Forelimb muscle (tissue), 1 donor: ENCODE measurements at regions not wholly inside any gene's neighbourhood (a gene's known extent, or its start where the extent isn't known, plus 50 kb on each side); places are given as distances from the start of the nearest gene placed in this dataset.

ENCODE experiments used
- DNase-seq: peaks from one replicate; pipeline ENCODE4 v3.0.0-alpha.2; 2013; ENCODE audit warnings: low read depth

DNA sequence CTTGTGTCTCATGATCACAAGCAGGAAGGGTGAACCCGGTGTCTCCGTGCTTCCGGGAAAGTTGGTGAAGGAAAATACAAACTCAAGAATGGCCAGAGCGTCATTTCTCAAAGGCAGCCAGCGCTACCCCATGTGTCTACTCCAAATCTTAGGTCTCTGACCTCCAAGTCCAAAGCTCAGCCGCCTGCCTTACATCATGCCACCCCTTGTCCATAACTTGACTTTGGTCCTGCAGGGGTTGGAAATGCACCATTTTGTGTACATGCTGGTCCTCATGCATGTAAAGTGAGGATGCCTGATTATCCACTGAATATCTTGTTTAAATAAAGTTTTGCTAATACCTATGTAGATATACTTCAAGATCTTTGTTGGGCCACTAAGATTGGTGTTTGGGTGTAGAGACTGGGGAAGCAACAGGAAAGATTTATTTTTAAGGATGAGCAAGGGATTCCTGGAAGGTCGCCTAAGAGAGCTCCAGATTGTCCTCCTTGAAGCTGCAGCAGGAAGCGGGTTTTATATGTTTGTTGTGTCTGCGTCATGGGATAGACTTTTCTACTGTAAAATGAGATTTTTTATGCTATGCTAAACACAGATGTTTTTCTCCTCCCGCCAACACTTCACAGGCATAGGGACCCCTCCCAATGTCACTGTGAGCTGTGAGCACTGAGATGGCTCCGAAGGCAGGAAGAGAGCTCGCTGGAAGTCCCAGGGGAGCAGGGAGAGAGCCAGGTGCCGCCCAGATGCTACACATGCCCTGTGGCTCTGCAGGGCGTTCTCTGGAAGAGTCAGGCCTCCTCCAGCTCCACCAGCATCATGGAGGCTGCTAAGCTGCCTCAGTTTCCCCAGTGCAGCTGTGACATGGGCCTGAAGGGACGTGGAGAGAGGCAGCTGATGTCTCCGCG is 176.2 kb upstream of the HDAC4 start:
- no peak for DNase-seq

DNA sequence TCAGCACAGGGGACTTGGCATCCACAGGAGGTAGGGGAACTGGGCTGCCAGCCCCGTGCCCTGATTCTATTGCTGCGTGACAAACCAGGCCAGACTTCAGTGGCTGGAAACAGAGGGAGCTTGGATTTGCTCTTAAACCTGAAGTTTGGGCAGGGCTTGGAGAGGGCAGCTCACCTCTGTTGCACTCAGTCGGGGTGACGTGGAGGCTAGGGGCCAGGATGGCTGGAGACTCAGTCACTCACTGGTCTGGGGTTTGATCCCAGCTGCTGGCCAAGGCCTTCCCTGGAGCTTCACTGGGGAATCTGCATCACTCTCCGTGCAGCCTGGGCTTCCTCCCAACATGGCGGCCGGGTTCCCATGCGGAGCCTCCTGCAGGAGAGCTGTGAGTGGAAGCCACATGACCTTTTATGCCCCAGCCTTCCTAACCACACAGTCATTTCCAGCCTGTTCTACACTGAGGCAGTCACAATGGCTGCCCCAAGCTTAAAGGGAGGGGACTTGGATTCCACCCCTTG is 175.2 kb upstream of the HDAC4 start:
- no peak for DNase-seq

DNA sequence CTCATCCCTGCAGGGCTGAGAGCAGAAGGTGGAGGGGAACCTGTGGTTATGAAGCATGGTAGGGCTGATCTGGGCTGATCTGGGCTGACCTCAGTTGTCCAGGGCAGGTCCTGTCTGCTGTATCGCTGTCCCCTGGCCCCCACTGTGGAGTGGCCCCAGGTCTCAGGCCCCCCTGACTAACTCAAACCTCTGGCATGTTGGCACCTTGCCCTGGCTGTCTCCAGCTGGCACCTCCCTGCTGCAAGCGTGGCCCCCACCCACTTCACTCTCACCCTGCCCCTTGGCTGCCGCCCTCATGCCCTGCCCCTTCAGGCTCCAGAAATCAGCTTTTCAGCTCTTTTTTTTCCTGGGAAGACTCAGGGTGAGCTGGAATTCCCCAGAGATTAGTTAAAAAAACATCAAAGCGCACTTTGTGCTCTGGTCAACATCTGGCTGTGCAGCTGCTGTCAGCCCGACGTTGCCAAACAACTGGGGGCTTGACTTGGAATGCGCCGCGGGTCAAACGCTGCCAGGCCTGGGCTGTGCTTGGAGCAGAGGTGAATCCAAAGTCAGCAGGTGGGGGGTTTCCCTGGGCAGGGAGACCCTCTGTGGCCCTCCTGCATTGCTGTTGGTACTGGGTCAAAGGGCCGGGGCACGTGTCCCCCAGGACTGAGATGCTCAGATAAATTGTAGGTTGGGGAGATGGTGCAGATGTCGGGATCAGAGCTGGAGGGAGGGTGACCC is 173.8 kb upstream of the HDAC4 start:
- no peak for DNase-seq

DNA sequence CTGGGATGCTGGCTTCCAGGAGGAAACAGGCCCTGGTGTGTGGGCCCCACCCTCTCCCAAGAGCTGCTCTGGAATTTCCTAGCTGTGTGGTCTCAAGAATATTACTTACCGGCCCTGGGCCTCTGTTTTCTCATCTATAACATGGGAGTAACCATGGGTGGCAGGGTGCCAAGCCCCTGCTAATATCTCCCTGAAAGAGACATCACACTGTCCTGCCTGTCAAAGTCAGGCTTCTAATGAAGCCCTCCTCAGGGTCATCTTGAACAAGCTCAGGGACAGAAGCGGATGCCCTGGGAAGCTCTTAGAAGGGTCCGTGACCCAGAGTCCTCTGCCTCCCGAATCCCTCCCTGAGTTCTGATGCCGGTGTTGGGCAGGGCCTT is 173.2 kb upstream of the HDAC4 start:
- no peak for DNase-seq

DNA sequence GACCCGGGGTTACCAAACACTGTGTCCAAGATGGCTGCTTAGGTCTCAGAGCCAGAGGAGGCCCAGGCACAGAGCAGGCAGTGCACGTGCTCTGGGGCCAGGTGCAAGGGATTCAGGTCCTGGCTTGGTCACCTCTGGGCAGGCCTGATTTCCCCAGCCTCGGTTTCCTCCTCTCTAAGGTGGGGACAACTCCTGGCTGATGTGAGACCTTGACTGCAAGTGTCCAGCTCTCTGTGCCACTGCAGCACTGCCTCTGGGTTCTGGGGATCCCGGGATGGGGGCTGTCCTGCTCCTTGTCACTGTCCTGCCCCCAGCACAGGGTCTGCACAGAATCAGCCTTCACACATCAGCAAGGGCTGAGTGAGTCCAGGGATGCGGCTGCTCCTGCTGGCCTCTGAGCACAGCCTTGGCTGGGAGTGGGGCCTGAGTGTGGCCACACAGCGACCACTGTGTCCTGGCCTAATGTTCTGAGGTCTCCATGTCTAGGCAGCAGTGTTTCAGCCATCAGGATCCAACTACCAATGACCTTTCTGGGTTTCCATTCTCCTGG is 170.2 kb upstream of the HDAC4 start:
- DNase-seq = no peak

DNA sequence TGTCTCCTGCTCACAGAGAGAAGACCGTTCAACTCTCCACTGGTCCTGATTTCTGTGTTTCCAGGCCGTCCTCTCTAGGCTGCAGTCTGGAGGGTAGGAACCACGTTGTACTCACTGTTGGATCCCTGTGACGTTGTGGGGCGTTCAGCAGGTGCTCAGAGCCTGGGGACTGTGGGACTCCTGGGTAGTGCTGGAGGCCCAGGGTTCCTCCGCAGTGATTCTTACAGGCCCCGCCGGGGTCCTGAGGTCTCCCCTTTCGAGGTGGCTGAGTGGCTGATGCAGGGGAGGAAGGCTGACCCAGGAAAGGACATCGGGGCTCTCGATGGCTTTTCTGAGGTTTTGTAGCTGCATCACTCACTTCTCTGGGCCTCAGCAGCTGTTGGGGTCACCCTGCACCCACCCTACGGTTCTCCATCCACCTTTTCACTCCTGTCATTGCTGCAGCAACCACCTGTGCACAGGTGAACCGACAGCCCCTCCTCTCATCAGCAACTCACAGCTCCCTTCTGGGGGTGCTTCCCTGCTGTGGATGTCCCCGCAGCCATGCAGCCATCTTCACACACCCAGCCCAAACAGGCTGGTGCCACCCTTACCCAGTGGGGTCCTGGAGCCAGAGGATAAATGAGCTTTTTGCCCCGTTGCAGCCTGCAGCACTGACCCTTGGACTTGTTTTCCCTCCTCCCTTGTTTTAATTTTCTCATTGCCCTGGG is 169.6 kb upstream of the HDAC4 start:
- DNase-seq = no peak

DNA sequence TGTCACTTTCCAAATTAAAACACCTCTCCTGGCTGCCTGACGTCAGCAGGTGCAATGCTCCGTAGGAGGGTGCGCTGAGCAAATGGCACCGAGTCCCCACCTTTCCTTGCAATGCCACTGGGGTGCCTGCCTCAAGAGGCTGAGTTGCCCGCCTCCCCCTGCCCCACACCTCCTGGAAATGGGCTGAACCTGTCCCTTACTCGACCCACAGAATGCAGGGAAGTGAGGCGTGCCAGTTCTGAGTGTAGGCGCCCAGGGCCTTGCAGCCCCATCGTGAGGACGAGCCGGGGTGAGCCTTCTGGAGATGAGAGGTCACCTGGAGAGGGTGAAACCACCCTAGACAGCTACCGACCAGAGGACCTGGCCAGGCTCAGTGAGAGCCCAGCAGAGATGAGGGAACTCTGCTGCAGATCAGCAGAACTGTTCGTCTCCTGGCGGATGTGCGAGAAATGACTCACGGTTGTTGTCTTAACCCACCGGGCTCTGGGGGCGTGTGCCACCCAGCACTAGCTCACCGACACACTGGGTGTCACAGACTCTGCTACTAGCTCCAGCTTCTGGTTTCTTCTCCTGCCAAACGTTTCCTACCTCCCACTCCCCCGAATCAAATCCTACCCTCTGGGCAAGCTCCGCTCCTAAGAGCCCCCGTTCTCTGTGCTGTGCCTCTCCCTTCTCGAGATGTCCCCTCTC is 168.7 kb upstream of the HDAC4 start:
- no peak for DNase-seq

DNA sequence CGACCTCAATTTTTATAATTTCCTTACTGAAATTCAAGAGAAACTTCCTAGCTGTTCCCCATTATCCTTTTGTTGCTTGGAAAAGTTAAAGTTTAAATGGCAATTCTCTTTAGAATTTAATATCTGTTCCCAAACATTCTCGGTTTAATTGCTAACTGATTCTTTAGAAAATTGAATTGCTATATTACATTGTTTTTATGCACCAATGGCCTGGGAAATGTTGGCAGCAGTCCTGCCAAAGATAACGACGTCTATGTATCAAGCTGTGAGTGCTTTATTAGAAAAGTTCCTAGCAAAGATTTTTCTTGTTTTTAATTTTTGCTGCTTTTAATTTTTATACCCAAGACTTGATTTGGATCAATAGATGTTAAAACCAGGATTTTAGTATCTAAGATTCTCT is 167.8 kb upstream of the HDAC4 start:
- no peak for DNase-seq

DNA sequence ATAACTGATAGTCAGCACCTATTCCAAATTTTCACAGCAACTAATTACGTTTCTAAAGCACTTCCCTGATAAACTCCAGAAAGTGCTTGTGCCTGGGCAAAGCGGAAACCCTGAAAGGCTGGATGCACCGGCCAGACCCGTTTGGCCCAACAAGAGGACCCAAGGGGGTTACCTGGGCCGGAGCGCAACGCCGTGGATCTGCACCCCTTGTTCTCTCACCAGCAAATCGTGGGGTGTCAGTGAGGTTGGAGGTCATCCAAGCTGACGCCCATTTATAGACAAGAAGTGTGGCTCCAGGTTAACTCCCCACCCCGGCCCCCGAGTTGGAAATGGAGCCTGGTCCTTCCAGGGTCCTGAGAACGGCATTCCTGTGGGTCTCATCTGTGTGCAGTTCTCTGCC is 167.0 kb upstream of the HDAC4 start:
- DNase-seq = no peak

DNA sequence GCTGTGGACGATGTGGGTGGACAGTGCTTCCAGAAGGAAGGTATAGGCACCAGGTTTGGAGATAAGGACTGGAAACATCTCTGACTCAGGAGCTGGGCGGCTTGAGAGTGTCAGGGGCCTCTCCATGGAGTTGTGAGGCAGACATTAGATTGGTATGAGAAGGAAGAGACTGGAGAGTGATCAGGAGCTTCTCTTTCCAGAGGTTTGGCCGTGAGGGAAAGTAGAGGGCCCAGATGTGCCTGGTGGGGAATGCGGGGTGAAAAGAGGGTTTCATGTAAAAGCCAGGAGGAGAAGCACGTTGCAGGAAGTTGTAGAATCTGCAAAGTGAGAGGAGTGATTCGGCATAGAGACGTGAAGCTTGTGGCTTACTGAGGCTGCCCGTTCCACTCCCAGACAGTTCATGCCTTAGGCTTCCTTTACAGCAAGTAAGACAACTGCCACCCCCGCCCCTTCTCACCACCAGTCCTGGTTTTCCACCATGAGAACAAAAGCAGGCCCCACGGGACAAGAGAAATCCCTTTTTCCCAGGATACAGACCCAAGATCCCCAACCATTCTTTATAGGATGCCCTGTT is 166.3 kb upstream of the HDAC4 start:
- no peak for DNase-seq

DNA sequence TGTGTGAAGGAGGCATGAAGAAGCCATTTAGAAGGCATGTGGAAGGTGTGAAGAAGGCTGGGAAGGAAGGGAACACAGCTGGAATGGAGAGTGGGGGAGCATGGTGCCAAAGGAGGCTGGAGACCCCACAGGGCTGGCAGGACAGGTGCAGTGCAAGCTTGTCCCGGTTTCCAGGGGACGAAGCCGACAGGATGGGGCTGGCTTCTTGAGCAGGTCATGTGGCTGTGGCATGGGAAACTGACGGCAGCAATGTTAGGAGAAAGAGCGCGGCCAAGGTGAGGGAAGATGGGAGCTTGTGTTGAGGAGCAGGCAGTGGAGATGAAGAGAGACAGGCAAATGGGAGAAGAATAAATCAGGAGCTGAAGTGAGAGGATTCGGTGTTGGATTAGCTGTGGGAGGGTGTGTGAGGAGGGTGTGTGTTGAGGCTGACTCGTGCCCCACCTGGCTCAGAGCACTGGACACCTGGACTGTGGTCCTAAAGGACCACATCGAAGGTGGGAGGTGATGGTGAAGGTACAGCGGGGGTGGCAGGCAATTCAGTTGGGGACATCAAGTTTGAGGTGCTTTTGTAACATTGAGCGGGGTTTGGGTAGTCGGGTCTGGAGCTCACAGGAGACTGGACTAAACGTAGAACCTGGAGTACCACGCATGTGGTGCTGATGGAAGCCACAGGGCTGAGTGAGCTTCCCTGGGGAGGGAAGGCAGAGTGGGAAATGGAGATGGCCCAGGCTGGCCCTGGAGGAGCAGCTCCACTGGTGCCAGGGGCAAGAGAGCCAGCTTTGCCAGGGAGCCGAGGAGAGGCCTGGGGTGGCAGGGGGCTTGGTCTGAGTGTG is 165.6 kb upstream of the HDAC4 start:
- no peak for DNase-seq

DNA sequence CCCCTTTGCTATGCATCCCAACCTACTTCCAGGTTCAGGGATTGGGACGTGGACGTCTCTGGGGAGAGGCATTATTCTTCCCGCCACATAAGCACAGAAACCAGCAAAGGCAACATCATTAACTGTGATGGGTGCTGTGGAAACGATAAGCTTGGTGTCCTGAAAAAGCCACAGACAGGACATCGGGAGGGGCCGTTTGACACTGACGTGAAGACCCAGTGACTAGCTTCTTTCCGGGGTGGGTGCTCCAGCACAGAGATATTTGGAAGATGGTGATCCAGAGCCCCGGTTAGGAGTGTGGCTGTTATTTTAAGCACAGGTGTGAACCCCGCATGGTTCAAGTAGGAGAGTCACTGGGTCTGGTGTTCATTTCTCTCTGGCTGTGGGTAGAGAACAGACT is 163.8 kb upstream of the HDAC4 start:
- no peak for DNase-seq

DNA sequence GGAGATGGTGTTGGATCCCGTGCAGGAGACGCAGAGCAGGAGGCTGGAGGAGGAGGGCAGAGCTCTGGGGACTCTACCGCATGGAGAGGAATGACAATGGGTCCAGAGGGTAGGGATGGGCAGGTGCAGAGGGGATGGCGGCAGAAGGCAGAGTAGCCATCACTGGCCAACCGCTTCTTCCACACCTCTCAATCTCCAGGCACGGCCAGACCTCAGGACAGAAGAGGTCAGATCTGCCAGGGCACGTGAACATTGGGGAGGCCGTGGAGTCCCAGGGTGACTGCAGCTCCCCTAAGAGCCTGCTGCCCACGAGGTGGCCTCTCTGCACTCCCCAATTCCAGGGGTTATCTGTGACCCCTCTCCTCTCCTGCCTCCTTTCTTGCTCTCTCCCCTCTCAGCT is 162.7 kb upstream of the HDAC4 start:
- no peak for DNase-seq

DNA sequence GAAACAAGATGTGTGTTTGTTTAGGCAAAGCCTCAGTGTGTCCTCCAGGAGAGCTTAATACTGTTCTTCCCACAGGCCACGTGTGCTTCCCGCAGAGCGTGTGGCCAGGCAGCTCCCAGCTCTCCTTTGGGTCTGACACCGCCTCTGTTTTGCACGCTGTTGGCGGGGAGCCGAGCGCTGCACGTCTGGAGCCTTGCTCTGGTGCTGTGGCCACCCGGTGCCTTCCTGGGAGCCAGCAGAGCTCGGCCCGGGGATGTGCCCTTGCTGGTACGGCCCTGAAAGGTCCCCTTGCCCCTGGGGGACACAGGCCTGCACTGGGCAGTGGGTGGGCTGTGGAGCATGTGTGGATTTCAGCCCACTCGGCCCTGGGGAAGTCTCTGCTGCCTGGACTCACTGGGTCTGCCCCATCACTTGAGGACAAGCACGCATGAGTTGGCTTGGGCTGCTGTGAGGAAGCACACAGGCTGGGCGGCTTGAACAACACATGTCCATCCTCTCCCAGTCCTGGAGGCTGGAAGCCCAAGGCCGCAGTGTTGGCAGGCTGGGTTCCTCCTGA is 160.7 kb upstream of the HDAC4 start:
- peak; percentile 51 for DNase-seq

DNA sequence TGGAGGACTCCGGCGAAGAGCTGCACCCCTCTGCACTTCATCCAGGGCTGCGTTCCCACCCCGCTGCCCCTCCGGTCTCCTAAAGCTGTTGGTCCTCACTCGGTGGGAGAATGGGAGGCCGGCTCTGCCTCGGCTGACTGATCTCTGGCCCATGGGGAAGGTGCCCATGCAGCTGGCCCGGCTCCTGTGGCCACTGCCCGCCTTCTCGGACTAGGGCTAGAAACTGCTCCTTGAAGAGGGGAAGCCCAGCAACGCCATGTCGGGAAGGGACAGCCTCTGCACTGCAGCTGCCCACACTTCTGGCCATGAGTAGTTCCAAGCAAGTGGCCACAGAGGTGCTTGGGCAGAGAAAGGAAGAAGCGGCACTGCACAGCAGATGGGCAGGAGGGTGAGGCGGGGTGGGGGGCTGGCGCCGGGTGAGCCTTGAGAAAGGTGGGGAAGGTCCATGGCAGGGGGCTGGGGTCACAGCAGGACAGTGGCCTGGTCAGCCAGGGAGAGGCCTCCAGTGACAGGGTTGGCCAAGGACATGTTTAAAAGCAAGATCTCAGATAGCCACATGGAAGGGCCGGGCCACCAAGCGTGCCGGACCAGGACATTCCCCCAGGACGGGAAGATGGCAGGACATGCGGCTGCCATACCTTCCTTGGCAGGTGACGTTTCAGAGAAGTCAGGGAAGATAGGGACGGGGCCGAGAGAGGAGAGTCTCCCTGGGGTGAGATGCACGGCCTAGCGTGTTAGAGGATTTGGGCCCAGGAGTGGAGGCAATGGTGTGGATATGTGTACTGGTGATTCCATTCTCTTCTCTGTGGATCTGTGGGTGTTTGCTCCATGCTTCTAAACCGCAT is 158.8 kb upstream of the HDAC4 start:
- DNase-seq = no peak

DNA sequence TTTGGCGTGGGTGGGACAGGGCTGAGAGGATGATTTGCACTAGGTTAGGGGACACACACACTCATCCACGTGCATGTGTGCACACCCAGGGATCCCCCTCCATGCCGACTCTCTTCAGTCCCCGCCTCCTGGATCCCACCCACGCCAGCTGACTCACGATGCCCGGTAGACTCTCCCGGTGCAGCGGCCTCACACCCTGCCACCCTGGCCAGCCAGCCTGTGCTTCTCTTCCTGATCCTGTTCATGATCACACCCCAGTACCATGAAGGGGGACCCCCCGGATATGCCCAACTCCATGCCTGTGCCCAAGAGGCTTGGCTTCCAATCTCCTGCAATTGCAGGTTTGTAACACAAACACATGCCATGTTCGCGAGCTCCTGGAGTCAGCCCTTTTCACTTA is 157.8 kb upstream of the HDAC4 start:
- DNase-seq = no peak

DNA sequence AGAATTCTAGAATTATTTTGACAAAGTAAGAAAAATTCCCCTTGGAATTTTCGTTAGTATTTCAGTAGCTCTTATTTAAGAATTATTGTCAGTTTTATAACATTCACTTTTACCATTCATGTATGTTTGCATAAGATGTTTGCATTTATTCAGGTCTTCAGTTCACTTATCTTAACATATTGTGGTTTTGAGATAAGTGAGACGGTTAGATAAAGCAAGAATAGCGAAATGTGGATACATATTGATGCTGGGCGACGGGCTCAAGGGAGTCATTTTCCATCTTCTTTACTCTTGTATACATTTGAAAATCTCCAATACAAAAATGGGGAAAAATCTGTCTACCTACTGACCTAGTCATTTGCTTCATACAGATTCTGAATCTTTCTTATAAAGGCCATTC is 156.7 kb upstream of the HDAC4 start:
- DNase-seq = no peak

DNA sequence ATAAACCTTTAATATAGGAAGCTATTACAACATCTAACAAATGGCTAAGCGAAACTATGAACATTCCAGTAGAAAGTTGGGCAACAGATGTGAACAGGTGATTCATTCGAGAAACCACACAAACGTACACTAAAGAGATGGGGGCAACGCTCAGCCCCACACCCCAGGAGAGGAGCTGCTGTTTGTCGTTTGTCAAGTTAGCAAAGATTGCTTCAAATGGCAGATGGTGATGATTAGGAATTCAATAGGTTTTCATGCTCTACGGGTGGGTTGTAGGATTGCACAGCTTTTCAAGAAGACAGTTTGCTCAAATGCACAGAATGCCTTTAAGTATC is 154.7 kb upstream of the HDAC4 start:
- no peak for DNase-seq
